ENCODE measurements at regions not wholly inside any gene's neighbourhood (a gene's known extent, or its start where the extent isn't known, plus 50 kb on each side); places are given as distances from the start of the nearest gene placed in this dataset.

GRCh38 chr12:104864668-104865067, 93.4 kb downstream of the SLC41A2 start:
- TF ChIP-seq EP300 (IDR thresholded peaks at IDR 0.05), result no peak
- no peak for TF ChIP-seq CTCF (IDR thresholded peaks at IDR 0.05)
- no peak for TF ChIP-seq POLR2AphosphoS5 (IDR thresholded peaks at IDR 0.05)

All from upper lobe of left lung (tissue), 4 donors.